GM19239 (cell line): ENCODE measurements at regions not wholly inside any gene's neighbourhood (a gene's known extent, or its start where the extent isn't known, plus 50 kb on each side); places are given as distances from the start of the nearest gene placed in this dataset.

Experiments used
- DNase-seq: peaks from one replicate; pipeline ENCODE4 v3.0.0; 2011; ENCODE audit warnings: low spot score; ENCODE audit not compliant: insufficient read length
- FAIRE-seq: peaks from 2 replicates; lab custom pipeline; 2011; peaks lifted over from hg19 to GRCh38; lab: Jason Lieb, UNC

DNA sequence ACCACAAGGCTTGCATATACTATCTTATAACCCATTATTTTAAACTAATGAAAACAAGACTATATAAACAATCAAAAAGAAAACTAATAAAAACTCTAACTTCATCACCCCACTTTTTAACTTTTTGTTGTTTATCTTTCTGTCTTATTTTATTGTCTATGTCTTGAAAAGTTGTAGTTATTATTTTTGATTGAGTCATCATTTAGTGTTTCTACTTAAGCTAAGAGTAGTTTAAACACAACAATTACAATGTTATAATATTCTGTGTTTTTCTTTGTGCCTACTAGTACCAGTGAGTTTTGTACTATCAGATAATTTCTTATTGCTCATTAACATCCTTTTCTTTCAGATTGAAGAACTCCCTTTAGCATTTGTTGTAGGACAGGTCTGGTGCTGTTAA, 318.7 kb upstream of the ATP5MC3 start:
- DNase-seq (no peak), FAIRE-seq (no peak)

DNA sequence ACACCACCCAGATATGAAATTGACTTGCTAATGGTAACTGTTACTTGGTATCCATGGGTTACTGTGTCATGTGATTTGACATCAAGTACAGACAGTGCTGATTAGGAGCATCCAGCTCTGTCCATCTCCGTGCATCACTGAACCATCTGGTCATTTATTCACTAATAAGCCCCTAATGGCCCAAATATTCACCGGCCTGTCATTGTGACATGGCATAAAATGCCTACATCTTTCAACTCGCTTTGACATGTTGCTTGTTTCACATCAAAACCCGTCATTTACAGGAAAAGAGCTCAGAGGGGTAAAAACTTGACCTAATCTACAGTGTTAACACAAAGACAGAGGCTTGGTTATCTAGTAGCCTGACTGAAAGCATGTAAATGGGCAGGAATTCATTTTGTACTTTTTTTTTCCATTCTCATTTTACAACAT, 308.9 kb upstream of the ATP5MC3 start:
- FAIRE-seq (no peak), DNase-seq (no peak)

DNA sequence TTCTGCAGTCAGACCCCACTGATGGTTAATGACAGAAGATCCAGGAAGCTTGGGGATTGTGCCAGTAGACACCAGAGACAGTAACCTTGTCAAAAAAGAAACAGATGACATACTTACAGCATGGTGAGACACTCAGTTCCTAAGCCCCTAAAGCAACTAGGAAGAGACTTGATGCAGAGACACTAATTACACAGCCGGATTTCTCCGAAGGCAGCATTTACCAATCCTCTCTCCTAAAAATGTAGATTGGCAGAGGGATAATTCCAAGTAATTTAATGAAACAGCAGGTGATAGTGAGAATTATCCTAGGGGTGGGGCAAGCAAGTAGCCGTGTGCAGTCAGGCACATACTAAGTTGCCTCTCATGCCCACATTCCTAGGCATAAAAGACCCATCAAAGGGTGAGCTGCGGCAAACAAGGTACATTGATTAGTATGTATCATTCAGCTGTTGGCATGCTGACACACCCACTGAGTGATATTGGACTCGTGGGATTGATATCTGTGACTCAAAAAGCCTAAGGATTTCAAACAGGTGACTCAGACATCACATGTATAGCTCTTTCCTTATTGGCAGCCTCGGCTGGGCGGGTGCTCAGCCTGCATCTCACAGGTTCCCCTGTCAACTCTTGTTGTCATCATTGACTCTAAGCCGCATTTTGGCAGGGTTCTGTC, 296.7 kb upstream of the ATP5MC3 start:
- no peak for FAIRE-seq
- DNase-seq: no peak

DNA sequence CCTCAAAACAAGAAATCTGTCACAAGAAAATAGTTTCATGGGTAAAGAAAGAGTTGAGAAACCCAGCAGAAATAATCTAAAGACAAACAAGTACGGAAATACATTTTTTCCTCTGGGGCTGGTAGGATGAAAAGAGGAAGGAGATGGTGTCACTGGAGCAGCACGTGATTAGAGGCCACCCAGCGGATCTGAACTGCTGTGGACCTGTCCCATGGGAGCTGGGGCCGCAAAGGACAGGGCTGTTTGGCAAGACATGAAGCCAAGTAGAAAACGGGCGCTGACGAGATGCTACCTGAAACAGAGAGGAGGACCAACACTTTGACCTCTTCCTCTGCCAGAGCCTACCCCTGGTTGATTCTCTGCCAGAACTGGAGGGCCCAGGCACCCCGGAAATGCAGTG, 295.4 kb upstream of the ATP5MC3 start:
- DNase-seq: no peak
- FAIRE-seq: no peak

DNA sequence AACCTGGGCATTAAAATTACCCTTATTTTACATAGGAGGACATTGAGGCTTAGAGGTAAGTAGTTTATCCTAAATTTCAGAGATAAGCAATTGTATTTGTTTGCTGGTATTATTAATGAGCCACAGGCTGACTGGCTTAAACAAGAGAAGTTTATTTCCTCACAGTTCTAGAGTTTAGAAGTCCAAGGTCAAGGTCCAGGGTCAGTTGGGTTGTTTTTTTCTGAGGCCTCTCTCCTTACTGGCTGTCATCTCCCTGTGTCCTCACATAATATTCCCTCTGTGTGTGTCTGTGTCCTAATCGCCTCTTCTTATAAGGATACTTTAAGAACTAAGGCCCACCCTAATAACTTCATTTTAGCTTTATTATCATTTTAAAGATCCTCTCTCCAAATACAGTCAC, 294.9 kb upstream of the ATP5MC3 start:
- FAIRE-seq (no peak), DNase-seq (no peak)

DNA sequence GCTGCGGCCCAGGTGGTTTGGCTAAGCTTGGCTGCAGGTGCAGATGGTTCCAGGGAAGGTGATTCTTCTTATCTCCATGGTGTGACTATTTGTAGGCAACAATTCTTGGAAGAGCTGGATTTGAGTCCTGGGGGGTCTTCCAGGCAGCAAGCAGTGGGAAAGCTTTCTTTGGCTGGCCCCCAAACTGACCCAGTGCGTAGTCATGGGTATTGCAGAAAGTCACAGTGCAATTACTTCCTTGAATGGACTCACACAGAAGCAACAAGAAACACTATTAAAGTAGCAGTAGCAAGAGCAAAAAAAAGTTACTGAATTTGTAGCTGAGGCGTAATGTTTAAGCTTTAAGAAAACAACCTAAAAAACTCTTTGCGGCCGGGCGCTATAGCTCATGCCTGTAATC, 293.6 kb upstream of the ATP5MC3 start:
- DNase-seq (no peak), FAIRE-seq (no peak)

DNA sequence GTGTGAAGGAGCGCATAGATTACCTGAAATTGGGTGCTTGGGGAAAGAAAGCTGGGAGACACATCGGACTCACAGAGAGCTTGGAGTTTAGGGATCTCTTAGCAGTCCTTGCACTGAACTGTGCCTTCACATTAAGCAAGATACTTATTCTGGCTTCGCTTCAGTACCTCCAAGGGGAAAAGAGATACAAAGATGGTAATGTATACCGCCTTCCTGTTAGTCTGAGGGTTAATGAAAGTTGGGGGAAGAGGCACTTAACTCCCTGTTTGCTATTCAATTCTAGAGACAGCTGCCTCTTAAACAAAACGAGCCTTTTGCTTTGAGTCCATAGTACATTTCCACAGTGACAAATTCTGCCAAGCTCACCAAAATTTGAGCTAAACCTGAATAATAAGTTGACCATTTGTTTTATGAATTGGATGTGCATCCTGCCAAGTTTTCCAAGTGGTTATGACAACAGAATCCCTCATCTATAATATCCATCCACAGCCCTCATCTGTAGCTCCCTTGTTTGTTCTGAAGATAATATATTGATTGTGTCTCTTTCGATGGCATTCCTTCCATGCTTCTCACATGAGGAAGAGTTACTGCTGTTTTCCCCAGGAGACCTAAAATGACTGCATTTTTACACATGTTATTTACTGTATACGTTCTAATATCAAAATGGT, 287.1 kb upstream of the ATP5MC3 start:
- no peak for DNase-seq
- no peak for FAIRE-seq

DNA sequence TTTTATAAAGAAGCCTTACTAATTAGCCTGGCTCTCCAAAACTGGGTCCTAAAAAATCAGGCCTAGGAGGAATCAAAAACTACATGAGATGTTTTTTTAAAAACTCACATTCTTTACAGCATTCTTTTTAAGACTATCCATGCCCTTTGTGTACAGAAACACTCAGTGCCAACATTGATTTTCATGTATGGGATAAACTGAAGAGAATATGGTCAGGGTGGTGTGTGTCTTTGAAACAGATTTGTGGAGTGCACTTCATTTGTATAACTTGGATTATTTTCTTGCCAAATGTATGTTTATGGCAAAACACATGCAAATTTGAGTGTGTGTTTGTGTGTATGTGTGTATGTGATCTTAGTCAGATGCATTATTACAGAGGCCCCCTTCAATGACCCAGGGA, 283.6 kb upstream of the ATP5MC3 start:
- no peak for DNase-seq
- FAIRE-seq: no peak

DNA sequence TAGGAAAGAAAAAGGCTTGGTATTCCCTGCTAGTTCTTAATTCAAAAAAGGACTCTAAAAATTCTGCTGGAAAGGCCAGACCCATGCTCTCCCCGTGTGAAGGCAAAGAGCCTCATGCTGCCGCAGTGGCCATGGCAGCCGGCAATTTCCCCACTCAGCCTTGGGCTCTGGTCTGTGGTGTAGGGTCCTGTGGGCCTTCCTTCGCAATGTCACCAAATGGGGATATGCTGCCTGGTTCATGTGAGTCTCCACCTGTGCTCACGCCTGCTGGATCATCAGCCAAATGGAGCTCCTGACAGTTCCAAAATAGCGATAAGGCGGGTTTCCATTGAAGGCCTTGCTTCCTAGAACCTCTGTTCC, 282.8 kb upstream of the ATP5MC3 start:
- FAIRE-seq: no peak
- no peak for DNase-seq

DNA sequence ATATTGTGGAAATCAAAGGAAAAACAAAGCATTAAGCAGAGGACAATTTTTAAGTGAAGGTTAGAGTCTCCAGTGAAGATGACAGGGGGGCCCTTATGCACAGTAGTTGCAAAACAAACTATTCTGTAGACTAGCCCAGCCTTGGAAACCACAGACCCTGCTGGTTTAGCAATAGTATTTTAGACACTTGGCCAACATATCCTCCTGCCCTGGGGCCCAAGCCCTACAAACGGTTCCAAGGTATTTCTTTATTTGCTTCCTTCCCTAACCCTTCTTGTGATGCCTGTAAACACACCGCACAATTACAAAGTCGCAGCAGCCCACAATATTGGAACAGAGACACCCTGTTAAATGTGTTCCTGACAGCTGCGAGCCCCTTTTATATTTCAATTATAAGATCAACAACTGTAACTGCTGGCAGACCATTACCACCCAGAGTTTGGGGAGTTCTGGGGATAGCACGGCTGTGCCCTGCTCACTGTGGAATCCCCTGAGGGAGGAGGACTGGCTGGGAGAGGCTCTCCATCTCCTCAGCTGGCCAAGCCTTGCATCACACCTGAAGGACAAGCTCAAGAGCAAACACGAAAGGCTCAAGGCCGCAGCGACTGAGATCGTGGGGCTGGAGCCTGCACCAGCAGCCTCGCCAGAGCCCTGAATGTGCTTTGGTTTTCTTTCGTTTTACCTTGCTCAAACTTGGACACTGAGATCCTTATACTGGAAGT, 282.2 kb upstream of the ATP5MC3 start:
- DNase-seq: no peak
- FAIRE-seq: no peak

DNA sequence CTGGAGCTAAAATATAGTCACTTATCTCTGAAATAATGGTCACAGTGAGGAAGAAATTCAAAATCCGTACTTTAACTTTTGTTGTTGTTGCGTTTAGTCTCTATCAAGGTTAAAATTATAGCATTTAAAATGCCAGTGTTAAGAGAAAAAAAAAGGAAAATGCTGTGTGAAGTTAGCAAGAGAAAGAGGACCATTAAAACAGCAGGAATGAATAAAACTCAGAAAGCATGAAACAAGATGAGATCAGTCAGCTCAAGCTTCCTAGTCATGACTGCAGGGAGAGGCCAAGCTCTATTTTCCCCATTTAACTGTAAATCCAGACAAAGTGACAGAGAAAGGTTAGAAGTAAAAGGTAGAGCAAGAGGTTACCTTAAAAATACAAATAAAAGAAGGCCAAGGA, 281.7 kb upstream of the ATP5MC3 start:
- DNase-seq: no peak
- FAIRE-seq: no peak

DNA sequence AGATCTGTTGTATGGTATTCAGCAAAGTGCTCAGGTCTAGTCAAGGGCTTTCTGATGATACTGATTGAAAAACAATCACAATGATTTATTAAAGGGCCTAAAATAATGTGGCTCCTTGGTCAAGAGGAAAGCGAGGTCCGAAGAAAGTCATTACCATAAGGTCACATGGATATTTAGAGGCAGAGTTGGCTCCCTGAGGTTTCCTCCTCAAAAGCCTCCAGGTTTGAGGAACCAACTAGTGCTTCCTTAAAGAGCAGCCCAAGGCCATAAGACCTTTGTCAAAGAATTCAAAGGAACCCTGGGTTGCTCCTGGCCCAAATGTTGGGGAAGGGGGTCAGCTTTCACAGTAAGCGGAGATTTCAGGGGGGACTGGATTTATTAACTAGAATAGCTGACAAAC, 280.7 kb upstream of the ATP5MC3 start:
- DNase-seq (no peak), FAIRE-seq (no peak)

DNA sequence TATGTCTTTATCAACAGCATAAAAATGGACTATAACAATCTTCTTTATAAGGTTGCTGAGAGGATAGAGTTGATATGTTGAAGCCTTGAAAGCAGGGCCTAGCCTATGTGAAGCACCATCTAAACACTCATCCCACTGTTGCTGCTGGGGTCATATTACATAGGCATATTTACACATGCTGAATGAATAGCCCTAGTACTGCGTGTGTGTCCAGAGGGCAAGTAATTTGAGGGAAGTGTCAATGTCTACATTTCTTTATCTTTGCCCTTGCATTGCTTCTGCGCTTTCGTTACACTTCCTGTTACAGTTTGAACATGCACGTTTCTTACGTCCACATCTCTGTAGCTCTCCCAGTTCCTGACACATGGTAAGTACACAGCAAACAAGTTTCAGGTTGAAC, 280.3 kb upstream of the ATP5MC3 start:
- DNase-seq: no peak
- no peak for FAIRE-seq

DNA sequence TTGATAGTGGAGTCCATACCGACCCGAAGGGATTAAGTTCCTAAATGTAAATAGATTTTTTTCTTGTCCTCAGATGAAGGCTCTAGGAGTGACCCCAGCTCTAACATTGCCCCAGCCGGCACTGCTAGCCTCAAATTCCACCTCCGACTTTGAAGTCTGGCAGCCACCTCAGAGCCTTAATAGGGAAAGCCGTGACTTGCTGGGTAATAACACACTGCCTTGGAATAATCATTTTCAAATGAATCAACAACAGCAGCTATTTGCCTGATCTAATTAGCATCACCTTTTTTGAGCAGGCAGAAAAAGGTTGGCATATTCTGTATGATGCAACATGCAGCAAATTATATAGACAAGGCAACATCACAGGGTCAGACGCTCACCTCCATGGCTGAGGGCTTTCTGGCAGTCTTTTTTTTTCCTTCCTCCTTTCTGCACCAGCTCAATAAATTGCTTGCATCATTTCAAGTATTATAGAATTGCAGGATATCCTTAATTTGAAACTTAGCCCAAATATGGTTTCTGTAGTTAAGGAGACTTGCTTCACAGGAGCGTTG, 276.5 kb upstream of the ATP5MC3 start:
- FAIRE-seq (no peak), DNase-seq (no peak)

DNA sequence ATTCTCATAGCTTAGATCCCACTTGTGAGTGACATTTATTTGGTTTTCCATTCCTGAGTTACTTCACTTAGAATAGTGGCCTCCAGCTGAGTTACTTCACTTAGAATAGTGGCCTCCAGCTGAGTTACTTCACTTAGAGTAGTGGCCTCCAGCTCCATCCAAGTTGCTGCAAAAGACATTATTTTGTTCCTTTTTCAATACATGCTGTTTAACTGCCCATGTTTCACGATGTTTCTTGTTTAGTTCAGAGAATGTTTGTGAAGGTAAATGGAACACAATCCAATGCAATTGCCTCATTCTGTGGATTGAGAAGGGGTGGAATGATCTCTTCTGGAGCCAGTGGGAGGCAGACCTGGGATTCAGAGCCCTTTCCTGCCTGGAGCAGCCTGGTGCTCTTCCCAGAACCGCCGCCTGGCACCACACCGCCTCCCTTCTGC, 273.5 kb upstream of the ATP5MC3 start:
- DNase-seq (no peak), FAIRE-seq (no peak)

DNA sequence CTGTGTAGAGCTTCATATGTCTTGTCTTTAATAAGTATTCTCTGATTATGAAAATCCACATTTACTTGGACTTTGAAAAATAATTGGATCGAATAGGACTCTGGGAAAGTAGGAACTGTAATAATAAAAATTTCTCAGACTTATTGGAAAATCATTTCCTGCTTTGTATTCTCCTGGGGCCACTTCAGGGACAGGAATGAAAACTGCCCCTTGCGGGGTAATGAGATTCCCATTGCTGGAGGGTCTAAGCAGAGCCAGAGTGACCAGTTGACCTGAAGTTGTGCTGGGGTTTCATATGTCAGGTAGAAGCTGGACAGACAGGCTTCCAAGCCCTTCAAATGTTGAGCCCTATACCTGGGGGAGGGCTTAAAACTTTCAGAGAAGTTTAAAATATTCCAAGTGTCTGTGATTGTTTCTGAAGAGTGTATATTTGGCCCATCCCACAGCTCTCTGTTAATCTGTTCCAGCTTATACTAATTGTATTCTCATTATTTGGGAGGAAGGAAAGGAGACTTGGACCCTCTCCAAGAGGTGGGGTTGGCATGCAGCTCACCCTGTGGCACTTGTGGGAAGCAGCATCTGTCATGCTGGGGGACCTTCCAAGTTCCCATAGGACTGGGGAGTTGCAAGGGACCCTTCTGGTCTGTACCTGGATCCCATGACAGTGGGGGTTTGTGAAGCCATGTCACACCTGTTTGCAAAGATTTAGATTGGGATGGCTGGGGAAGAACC, 268.7 kb upstream of the ATP5MC3 start:
- FAIRE-seq (no peak), DNase-seq (no peak)

DNA sequence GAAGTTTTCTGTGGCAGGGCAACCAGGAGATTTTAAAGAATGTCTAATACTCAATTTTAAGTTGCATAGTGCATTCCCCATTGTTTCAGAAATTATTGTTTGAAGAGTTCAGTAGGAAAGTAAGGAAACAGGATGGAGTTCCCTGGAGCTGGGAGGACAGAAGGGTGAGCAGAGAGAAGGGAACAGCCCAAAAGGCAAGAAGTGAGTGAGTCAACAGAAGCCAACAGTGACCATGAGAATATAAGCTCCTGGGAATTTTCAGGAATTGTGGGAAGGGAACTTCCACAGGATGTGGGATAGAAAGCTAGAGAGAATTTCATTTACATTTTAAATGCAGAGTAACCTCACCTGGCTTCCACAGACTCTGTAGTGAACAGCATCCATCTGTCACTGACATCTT, 268.1 kb upstream of the ATP5MC3 start:
- FAIRE-seq: no peak
- no peak for DNase-seq

DNA sequence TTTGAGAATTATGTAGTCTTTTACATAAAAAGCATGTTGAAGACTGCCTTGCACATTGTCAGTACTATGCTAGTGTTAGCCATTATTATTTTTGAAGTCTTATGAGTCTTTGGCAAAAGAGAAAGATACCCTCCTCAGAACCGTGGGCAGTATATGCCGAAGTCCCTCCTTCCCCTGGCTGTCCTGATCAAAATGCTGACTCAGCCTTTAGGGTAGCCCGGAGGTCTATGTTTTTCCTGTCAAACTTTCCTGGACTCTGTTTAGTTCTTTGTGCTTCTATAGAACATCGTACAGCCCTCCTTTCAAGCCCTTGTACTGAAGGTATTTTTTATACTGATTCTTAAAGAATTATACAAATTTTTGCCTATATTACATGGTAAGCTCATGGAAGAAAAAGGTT, 264.7 kb upstream of the ATP5MC3 start:
- FAIRE-seq (no peak), DNase-seq (no peak)

DNA sequence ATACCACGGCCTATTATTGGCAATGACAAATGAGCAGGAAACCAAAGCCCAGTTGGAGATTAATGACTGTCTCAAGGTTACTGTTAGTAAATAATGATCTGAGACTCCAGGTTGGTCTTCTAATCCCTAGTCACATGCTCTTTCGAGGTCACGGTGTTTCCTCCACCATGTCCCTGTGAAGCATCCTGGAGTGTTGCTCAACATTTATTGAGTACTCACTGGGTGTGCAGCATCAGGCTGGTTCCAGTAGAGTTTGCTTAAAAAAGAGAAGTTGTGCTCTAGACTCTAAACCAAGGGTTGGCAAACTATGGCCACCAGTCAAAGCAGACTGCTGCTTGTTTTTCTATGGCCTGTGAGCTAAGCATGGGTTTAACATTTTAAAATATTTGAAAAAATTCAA, 263.8 kb upstream of the ATP5MC3 start:
- FAIRE-seq: no peak
- DNase-seq: no peak

DNA sequence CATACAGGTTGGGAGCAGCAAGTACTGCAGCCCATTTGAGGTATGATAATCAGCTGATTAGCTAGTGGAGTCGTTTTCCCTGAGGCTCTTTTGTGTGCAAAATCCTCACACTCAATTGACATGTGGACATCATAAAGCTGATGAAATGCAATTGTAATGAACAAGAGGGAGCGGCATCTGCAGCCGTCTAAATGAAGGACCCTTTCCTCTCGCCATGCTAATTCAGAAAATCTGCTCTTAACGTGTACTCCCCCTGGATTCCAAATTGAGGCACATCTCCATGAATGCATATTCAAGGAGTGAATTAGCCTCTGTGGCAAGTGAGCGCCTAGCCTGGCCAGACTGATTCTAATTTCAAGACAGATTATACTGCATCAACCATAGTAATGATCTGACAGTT, 260.9 kb upstream of the ATP5MC3 start:
- no peak for FAIRE-seq

More for the DNA sequence above, 260.9 kb upstream of the ATP5MC3 start:
- no peak for DNase-seq
